ENCODE measurements at regions not wholly inside any gene's neighbourhood (a gene's known extent, or its start where the extent isn't known, plus 50 kb on each side); places are given as distances from the start of the nearest gene placed in this dataset.

GRCh38 chr9:2290382-2290781 is 275.2 kb downstream of the SMARCA2 start:
- Mint-ChIP-seq H3K4me1 (ENCODE audit: low read depth, unreplicated experiment) (no peaks in the 10 kb centered on the region), H3K9me3 (ENCODE audit: unreplicated experiment) (peaks cover 5% of the 10 kb centered on the region), H3K27me3 (ENCODE audit: low read depth, unreplicated experiment) (peaks cover 6% of the 10 kb centered on the region), H3K27ac (ENCODE audit: unreplicated experiment) (no peak overlapping the region), H3K36me3 (ENCODE audit: low read depth, unreplicated experiment) (peaks cover 3% of the 10 kb centered on the region), H3K4me3 (ENCODE audit: unreplicated experiment) (no peak overlapping the region)
- FAIRE-seq: no peak
- Histone ChIP-seq H3K27ac (ENCODE audit: low read depth, low read length) (no peak overlapping the region), H3K9me3 (ENCODE audit: insufficient read depth, low read depth, low read length) (no peaks in the 10 kb centered on the region), H3K36me3 (ENCODE audit: insufficient read depth, low read length) (no peaks in the 10 kb centered on the region), H3K4me2 (ENCODE audit: low read length) (no peak overlapping the region), H3K4me3 (ENCODE audit: insufficient read depth, low read depth, low read length) (no peak overlapping the region), H4K20me1 (ENCODE audit: insufficient read depth, low read length) (no peaks in the 10 kb centered on the region), H3K27me3 (ENCODE audit: insufficient read depth, low read length) (peaks cover 2% of the 10 kb centered on the region), H3K9ac (ENCODE audit: low read length) (no peak overlapping the region), H2AFZ (ENCODE audit: low read depth, low read length) (no peak overlapping the region), H3K79me2 (ENCODE audit: insufficient read depth, low read length) (no peaks in the 10 kb centered on the region), H3K4me1 (ENCODE audit: insufficient read depth, low read length) (no peaks in the 10 kb centered on the region)
- DNase-seq (ENCODE audit: low read depth): no peak
- TF ChIP-seq EZH2 (IDR thresholded peaks at IDR 0.05; ENCODE audit: insufficient read depth, low read length): no peak
- TF ChIP-seq CTCF (IDR thresholded peaks at IDR 0.05; ENCODE audit: insufficient read depth, low read depth, low read length): no peak

GRCh38 chr9:2291980-2292704 is 277.0 kb downstream of the SMARCA2 start:
- H3K36me3 Mint-ChIP-seq (ENCODE audit: low read depth, unreplicated experiment): peaks cover 3% of the 10 kb centered on the region
- DNase-seq (ENCODE audit: low read depth): peak; percentile 11
- Histone ChIP-seq H3K27me3 (ENCODE audit: insufficient read depth, low read length) (no peaks in the 10 kb centered on the region), H3K79me2 (ENCODE audit: insufficient read depth, low read length) (no peaks in the 10 kb centered on the region), H3K4me3 (ENCODE audit: insufficient read depth, low read depth, low read length) (no peak overlapping the region), H3K4me1 (ENCODE audit: insufficient read depth, low read length) (no peaks in the 10 kb centered on the region), H3K36me3 (ENCODE audit: insufficient read depth, low read length) (no peaks in the 10 kb centered on the region), H3K9ac (ENCODE audit: low read length) (no peak overlapping the region), H3K27ac (ENCODE audit: low read depth, low read length) (no peak overlapping the region), H3K9me3 (ENCODE audit: insufficient read depth, low read depth, low read length) (no peaks in the 10 kb centered on the region), H4K20me1 (ENCODE audit: insufficient read depth, low read length) (no peaks in the 10 kb centered on the region), H3K4me2 (ENCODE audit: low read length) (no peak overlapping the region), H2AFZ (ENCODE audit: low read depth, low read length) (no peak overlapping the region)
- no peak overlapping the region for H3K4me3 Mint-ChIP-seq (ENCODE audit: unreplicated experiment)
- H3K4me1 Mint-ChIP-seq (ENCODE audit: low read depth, unreplicated experiment): no peaks in the 10 kb centered on the region
- H3K27ac Mint-ChIP-seq (ENCODE audit: unreplicated experiment): no peak overlapping the region
- no peak for TF ChIP-seq CTCF (IDR thresholded peaks at IDR 0.05; ENCODE audit: insufficient read depth, low read depth, low read length)
- TF ChIP-seq EZH2 (IDR thresholded peaks at IDR 0.05; ENCODE audit: insufficient read depth, low read length): no peak
- peaks cover 8% of the 10 kb centered on the region for H3K27me3 Mint-ChIP-seq (ENCODE audit: low read depth, unreplicated experiment)
- FAIRE-seq: no peak
- H3K9me3 Mint-ChIP-seq (ENCODE audit: unreplicated experiment): no peaks in the 10 kb centered on the region

GRCh38 chr9:2292733-2293132 is 277.6 kb downstream of the SMARCA2 start:
- H3K4me1 ChIP-seq (ENCODE audit: insufficient read depth, low read length): no peaks in the 10 kb centered on the region
- no peak overlapping the region for H3K9ac ChIP-seq (ENCODE audit: low read length)
- Mint-ChIP-seq H3K27me3 (ENCODE audit: low read depth, unreplicated experiment) (peaks cover 7% of the 10 kb centered on the region), H3K36me3 (ENCODE audit: low read depth, unreplicated experiment) (peaks cover 3% of the 10 kb centered on the region), H3K4me3 (ENCODE audit: unreplicated experiment) (no peak overlapping the region), H3K27ac (ENCODE audit: unreplicated experiment) (no peak overlapping the region), H3K4me1 (ENCODE audit: low read depth, unreplicated experiment) (no peaks in the 10 kb centered on the region), H3K9me3 (ENCODE audit: unreplicated experiment) (peaks cover 1% of the 10 kb centered on the region)
- H3K27ac ChIP-seq (ENCODE audit: low read depth, low read length): no peak overlapping the region
- FAIRE-seq (no peak), DNase-seq (ENCODE audit: low read depth) (no peak)
- H3K79me2 ChIP-seq (ENCODE audit: insufficient read depth, low read length): no peaks in the 10 kb centered on the region
- H3K9me3 ChIP-seq (ENCODE audit: insufficient read depth, low read depth, low read length): no peaks in the 10 kb centered on the region
- no peaks in the 10 kb centered on the region for H4K20me1 ChIP-seq (ENCODE audit: insufficient read depth, low read length)
- H2AFZ ChIP-seq (ENCODE audit: low read depth, low read length): no peak overlapping the region
- H3K4me3 ChIP-seq (ENCODE audit: insufficient read depth, low read depth, low read length): no peak overlapping the region
- no peaks in the 10 kb centered on the region for H3K27me3 ChIP-seq (ENCODE audit: insufficient read depth, low read length)
- no peaks in the 10 kb centered on the region for H3K36me3 ChIP-seq (ENCODE audit: insufficient read depth, low read length)
- H3K4me2 ChIP-seq (ENCODE audit: low read length): no peak overlapping the region
- no peak for TF ChIP-seq EZH2 (IDR thresholded peaks at IDR 0.05; ENCODE audit: insufficient read depth, low read length)
- TF ChIP-seq CTCF (IDR thresholded peaks at IDR 0.05; ENCODE audit: insufficient read depth, low read depth, low read length): no peak

All from astrocyte (in vitro differentiated cells and primary cell).